GM21737 (cell line): ENCODE measurements at regions not wholly inside any gene's neighbourhood (a gene's known extent, or its start where the extent isn't known, plus 50 kb on each side); places are given as distances from the start of the nearest gene placed in this dataset.

Source experiments
- ATAC-seq: cut with Tn5 transposase; IDR thresholded peaks from one replicate; pipeline ENCODE4 v1.9.1; 2021; ENCODE audit warnings: mild to moderate bottlenecking, moderate library complexity; ENCODE audit not compliant: unreplicated experiment

GRCh38 chr7:25952261-25953057 lies 199.5 kb upstream of the NFE2L3 start:
- no peak for ATAC-seq

GRCh38 chr7:25953859-25954258 lies 198.1 kb upstream of the NFE2L3 start:
- no peak for ATAC-seq

- no peak for ATAC-seq
Observed at GRCh38 chr7:25954395-25954794, 197.6 kb upstream of the NFE2L3 start.

GRCh38 chr7:25959168-25959734 lies 192.7 kb upstream of the NFE2L3 start:
- ATAC-seq = no peak

- ATAC-seq = no peak
Observed at GRCh38 chr7:25963733-25964132, 188.3 kb upstream of the NFE2L3 start.

- ATAC-seq = peak; percentile 37
Observed at GRCh38 chr7:25964483-25964991, 187.5 kb upstream of the NFE2L3 start.

GRCh38 chr7:25965405-25966123 lies 186.4 kb upstream of the NFE2L3 start:
- no peak for ATAC-seq

GRCh38 chr7:25966469-25966868 lies 185.5 kb upstream of the NFE2L3 start:
- ATAC-seq = no peak

- peak; percentile 32 for ATAC-seq
Observed at GRCh38 chr7:25967278-25968204, 184.5 kb upstream of the NFE2L3 start.

GRCh38 chr7:25968205-25968993 lies 183.6 kb upstream of the NFE2L3 start:
- ATAC-seq = peak; percentile 61

- no peak for ATAC-seq
Observed at GRCh38 chr7:25970356-25970755, 181.6 kb upstream of the NFE2L3 start.

- no peak for ATAC-seq
Observed at GRCh38 chr7:25970911-25971310, 181.1 kb upstream of the NFE2L3 start.

GRCh38 chr7:25976630-25977029 lies 175.4 kb upstream of the NFE2L3 start:
- ATAC-seq = no peak

GRCh38 chr7:25978466-25978865 lies 173.5 kb upstream of the NFE2L3 start:
- no peak for ATAC-seq

- ATAC-seq = no peak
Observed at GRCh38 chr7:25979605-25980004, 172.4 kb upstream of the NFE2L3 start.

GRCh38 chr7:25982684-25983083 lies 169.3 kb upstream of the NFE2L3 start:
- ATAC-seq = no peak

- no peak for ATAC-seq
Observed at GRCh38 chr7:25985196-25985595, 166.8 kb upstream of the NFE2L3 start.

- no peak for ATAC-seq
Observed at GRCh38 chr7:25988640-25989039, 163.4 kb upstream of the NFE2L3 start.

GRCh38 chr7:25989140-25989705 lies 162.8 kb upstream of the NFE2L3 start:
- ATAC-seq = no peak
